ES-I3 (cell line): ENCODE measurements at regions not wholly inside any gene's neighbourhood (a gene's known extent, or its start where the extent isn't known, plus 50 kb on each side); places are given as distances from the start of the nearest gene placed in this dataset.

Experiments
- H3K36me3 ChIP-seq: 2 replicates; pipeline ENCODE4 v1.6.1; 2013; ENCODE audit warnings: mild to moderate bottlenecking, low read length, control low read depth, moderate library complexity; ENCODE audit not compliant: insufficient read depth
- H3K4me1 ChIP-seq: 2 replicates; pipeline ENCODE4 v1.6.1; 2013; ENCODE audit warnings: mild to moderate bottlenecking, control low read depth, low read length; ENCODE audit not compliant: insufficient read depth
- H3K9ac ChIP-seq: 2 replicates; pipeline ENCODE4 v1.6.1; 2013; ENCODE audit warnings: low read depth, mild to moderate bottlenecking, low read length, moderate library complexity
- H3K9me3 ChIP-seq: 2 replicates; pipeline ENCODE4 v1.6.1; 2013; ENCODE audit warnings: mild to moderate bottlenecking, low read length, moderate library complexity; ENCODE audit not compliant: control insufficient read depth, insufficient read depth

DNA sequence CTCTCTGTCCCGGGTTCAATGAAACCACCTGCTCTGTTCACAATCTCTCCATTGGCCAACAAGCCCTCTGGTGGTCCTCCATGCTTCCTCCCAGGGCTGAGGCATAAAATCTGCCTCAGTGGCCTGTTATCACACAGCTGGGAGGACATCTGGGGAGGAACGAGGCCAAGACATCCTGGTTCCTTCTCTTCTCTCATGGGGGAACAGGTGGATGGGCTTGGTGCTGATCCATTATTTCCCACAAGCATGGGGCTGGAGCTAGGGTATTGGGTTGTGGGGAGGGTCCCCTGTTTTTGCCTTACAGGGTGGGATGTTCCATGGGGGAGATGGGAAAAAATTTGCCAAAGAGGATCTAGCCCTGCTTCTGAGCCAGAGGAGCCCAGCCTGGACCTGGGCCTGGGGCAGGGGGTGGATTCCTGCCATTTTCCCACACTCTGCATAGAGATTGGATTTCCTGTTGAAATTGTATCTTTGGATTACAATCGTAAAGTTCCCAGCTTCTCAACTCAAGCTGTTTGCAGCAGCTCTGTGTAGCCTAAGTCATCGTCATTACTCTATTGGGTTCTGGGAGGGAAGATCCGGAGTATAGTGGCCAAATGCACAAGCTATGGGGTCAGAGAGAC lies 124.7 kb downstream of the NAV1 start:
- H3K36me3 ChIP-seq = no peaks in the 10 kb centered on the region
- no peaks in the 10 kb centered on the region for H3K4me1 ChIP-seq
- H3K9ac ChIP-seq = no peak overlapping the region
- no peaks in the 10 kb centered on the region for H3K9me3 ChIP-seq

GRCh38 chr1:201665036-201665435 lies 126.1 kb downstream of the NAV1 start:
- no peak overlapping the region for H3K9ac ChIP-seq
- no peaks in the 10 kb centered on the region for H3K4me1 ChIP-seq
- H3K36me3 ChIP-seq = no peaks in the 10 kb centered on the region
- no peaks in the 10 kb centered on the region for H3K9me3 ChIP-seq

DNA sequence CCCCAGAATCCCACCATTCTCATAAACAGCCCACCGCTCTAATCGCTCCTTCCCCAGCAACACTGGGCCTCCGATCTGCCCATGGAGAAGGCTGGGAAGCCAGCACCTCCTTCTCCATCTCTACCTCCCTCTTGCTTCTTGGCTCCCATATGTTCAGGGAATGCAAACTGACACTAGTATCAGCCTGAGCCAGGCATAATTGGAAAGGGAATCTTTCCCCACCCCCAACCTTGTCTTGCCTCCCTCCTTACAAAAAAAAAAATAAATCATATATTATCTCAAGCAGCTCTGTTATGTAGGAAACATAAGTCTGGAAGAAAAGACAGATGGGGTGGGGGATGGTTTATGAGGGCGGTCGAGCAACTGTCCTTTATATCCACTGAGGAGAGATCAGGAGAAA lies 127.2 kb downstream of the NAV1 start:
- no peaks in the 10 kb centered on the region for H3K36me3 ChIP-seq
- no peaks in the 10 kb centered on the region for H3K9me3 ChIP-seq
- H3K4me1 ChIP-seq = no peaks in the 10 kb centered on the region
- no peak overlapping the region for H3K9ac ChIP-seq

GRCh38 chr1:201666645-201667044 lies 127.7 kb downstream of the NAV1 start:
- Histone ChIP-seq H3K4me1 (no peaks in the 10 kb centered on the region), H3K36me3 (no peaks in the 10 kb centered on the region), H3K9me3 (no peaks in the 10 kb centered on the region), H3K9ac (no peak overlapping the region)

DNA sequence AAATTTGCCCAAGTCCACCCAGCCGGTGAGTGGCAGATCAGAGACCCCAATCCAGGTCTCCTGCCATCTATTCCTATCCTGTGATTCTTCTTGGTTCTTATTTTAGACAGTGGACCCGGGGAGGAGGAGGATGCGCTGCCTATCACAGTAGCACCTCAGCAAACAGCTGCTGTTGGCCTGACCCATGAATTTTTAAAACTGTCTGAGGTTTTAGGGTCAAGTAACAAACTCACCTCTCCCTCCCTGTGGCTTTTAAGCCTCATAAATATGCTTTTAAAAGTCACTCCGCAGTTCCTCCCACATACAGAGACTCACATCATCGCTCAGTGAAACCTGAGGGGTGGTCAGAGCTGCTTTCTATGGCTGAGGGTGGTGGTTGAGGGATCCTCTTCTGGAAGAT lies 128.6 kb downstream of the NAV1 start:
- Histone ChIP-seq H3K4me1 (no peaks in the 10 kb centered on the region), H3K36me3 (no peaks in the 10 kb centered on the region), H3K9ac (no peak overlapping the region), H3K9me3 (no peaks in the 10 kb centered on the region)

DNA sequence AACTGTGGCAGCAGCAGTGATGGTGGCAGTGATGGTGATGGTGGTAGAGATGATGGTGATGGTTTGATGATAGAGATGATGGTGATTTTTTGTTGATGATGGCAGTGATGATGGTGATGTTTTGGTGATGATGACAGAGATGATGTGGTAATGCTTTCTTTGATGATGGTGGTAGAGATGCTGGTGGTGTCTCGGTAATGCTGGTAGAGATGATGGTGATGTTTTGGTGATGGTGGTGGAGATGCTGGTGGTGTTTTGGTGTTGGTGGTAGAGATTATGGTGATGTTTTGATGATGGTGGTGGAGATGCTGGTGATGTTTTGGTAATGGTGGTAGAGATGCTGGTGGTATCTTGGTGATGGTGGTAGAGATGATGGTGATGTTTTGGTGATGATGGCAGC lies 131.6 kb downstream of the NAV1 start:
- Histone ChIP-seq H3K36me3 (no peaks in the 10 kb centered on the region), H3K9ac (no peak overlapping the region), H3K9me3 (no peaks in the 10 kb centered on the region), H3K4me1 (peaks cover 3% of the 10 kb centered on the region)

DNA sequence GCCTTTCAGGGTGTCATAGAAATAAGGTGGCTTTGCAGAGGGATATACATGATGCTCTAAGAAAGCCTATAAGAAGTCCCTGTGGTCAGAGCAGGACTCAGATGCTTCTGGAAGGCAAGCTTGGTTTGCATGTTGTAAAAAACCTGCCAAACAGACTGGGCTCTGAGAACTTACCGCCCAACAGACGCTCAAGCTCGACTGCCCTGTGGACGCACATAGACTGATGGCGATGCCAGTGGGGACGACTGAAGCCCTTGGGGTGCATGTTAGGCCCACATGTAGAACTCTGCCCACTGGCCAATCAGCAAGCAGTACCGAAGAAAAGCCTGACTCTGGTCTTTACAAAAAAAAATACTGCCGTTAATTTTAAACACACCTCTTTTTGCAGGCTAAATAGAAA lies 133.8 kb downstream of the NAV1 start:
- Histone ChIP-seq H3K4me1 (peaks cover 17% of the 10 kb centered on the region), H3K9me3 (no peaks in the 10 kb centered on the region), H3K9ac (no peak overlapping the region), H3K36me3 (no peaks in the 10 kb centered on the region)

GRCh38 chr1:201673093-201673492 lies 134.2 kb downstream of the NAV1 start:
- Histone ChIP-seq H3K9ac (no peak overlapping the region), H3K36me3 (no peaks in the 10 kb centered on the region), H3K9me3 (no peaks in the 10 kb centered on the region), H3K4me1 (peaks cover 17% of the 10 kb centered on the region)

- no peaks in the 10 kb centered on the region for H3K9me3 ChIP-seq
- H3K4me1 ChIP-seq = peaks cover 19% of the 10 kb centered on the region
- no peaks in the 10 kb centered on the region for H3K36me3 ChIP-seq
- H3K9ac ChIP-seq = no peak overlapping the region
These were observed 135.0 kb downstream of the NAV1 start for GRCh38 chr1:201673915-201674314.

GRCh38 chr1:201675143-201675542 lies 136.2 kb downstream of the NAV1 start:
- Histone ChIP-seq H3K36me3 (no peaks in the 10 kb centered on the region), H3K4me1 (peaks cover 22% of the 10 kb centered on the region), H3K9me3 (no peaks in the 10 kb centered on the region), H3K9ac (no peak overlapping the region)

GRCh38 chr1:201676197-201676596 lies 137.3 kb downstream of the NAV1 start:
- Histone ChIP-seq H3K9me3 (no peaks in the 10 kb centered on the region), H3K4me1 (peaks cover 22% of the 10 kb centered on the region), H3K36me3 (no peaks in the 10 kb centered on the region), H3K9ac (no peak overlapping the region; the same call in 1 of the 2 replicates)

DNA sequence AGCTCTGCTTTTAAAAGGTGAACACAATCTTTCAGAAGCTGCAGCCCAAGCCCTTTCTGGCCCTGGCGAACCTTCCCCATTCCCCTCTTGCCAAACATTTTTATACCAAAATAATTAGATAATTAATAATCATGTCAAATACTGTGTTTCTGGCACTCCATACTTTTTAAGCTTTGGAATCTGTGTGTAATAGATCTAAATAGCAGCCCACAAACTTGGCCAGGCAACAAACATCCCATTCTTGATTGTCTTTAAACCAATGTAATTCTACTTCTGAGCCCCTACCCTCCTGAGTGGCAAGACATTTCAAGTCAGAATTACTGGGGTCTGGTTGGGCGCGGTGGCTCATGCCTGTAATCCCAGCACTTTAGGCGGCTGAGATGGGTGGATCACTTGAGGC lies 137.7 kb downstream of the NAV1 start:
- Histone ChIP-seq H3K9me3 (no peaks in the 10 kb centered on the region), H3K4me1 (peaks cover 22% of the 10 kb centered on the region), H3K36me3 (no peaks in the 10 kb centered on the region)

DNA sequence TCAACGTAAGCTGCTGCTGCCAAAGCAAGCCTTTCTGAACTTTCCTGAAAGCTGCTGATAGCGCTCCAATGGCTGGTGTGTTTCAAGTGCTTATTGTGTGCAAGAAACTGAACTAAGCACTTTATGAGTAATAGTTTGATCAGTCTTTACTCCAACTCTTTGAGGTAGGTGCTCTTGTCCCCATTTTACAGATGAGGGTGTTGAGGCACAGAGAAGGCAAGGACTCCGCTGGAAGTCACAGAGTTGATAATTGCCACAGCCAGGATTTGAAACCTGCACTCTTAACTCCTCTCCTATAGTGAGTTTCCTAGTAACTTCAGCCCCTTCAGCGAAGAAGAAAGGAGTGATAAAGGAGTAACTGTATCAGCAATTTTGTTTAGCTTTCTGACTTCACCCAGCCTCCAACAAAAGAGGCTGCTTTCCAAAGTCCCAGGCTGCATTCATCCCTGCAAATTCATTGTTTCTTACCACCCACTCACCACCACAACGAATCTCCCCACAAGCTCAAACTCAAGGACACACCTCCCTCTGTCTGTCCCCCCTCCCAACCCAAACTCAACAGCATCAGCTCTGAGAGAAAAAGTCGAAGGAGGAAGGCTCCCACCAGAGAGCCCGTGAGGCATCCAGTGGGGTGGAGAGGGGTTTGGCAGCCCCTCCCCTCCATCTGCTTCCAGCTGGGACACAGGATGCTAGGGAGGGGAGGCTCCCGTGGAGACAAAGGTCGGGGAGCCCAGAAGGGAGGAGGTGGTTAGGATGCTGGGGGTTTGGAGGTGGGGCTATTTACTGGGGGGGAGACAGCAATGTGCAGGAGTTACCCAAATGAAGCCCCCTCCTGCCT lies 139.6 kb downstream of the NAV1 start:
- Histone ChIP-seq H3K9ac (no peak overlapping the region; the same call in 1 of the 2 replicates), H3K36me3 (no peaks in the 10 kb centered on the region), H3K9me3 (no peaks in the 10 kb centered on the region), H3K4me1 (peaks cover 25% of the 10 kb centered on the region)

More for the DNA sequence above, 137.7 kb downstream of the NAV1 start:
- H3K9ac ChIP-seq = no peak overlapping the region

GRCh38 chr1:201681375-201681774 lies 142.4 kb downstream of the NAV1 start:
- Histone ChIP-seq H3K9ac (no peak overlapping the region), H3K9me3 (no peaks in the 10 kb centered on the region), H3K36me3 (no peaks in the 10 kb centered on the region), H3K4me1 (peaks cover 25% of the 10 kb centered on the region)

DNA sequence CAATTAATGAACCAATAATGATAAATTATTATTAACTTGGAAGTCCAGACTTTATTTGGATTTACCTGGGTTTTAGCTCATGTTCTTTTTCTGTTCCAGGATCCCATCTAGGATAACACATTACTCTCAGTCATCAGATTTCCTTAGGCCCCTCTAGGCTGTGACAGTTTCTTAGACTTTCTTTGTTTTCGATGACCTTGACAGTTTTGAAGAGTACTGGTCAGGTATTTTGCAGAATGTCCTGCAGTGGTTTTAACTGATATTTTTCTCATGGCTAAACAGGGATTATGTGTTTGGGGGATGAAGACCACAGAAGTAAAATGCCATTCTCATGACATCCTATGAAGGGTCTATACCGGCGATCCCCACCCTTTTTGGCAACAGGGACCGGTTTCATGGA lies 144.0 kb downstream of the NAV1 start:
- Histone ChIP-seq H3K9me3 (no peaks in the 10 kb centered on the region), H3K9ac (no peak overlapping the region), H3K36me3 (no peaks in the 10 kb centered on the region), H3K4me1 (peaks cover 31% of the 10 kb centered on the region)
